SU-DHL-6 (cell line): ENCODE measurements at regions not wholly inside any gene's neighbourhood (a gene's known extent, or its start where the extent isn't known, plus 50 kb on each side); places are given as distances from the start of the nearest gene placed in this dataset.

Source experiments
- H2AFZ ChIP-seq: fragments of 200-600 bp; sonication (generic); 2 replicates; pipeline ENCODE4 v1.6.1; 2014; ENCODE audit warnings: low read depth, mild to moderate bottlenecking, moderate library complexity, mixed read lengths, antibody characterized with exemption, low read length; ENCODE audit not compliant: severe bottlenecking
- H3F3A ChIP-seq: fragments of 200-600 bp; shearing (Covaris generic); 2 replicates; pipeline ENCODE4 v1.6.0; 2016; ENCODE audit warnings: antibody characterized with exemption, mild to moderate bottlenecking; ENCODE audit not compliant: insufficient read depth
- H3K27ac ChIP-seq: fragments of 200-600 bp; sonication (generic); 2 replicates; pipeline ENCODE4 v1.5.1; 2016; ENCODE audit warnings: low read depth, mild to moderate bottlenecking, low read length, moderate library complexity, mixed read lengths
- H3K27me3 ChIP-seq: fragments of 200-600 bp; sonication (generic), shearing (Covaris generic); 2 replicates; pipeline ENCODE4 v1.6.0; 2014; ENCODE audit warnings: mild to moderate bottlenecking, low read length
- H3K36me3 ChIP-seq: fragments of 200-600 bp; sonication (generic); 2 replicates; pipeline ENCODE4 v1.6.1; 2014; ENCODE audit warnings: mild to moderate bottlenecking, low read length, mixed read lengths
- H3K4me2 ChIP-seq: fragments of 300-600, 200-600 bp; shearing (Covaris generic), sonication (generic); 2 replicates; pipeline ENCODE4 v1.6.0; 2014; ENCODE audit warnings: low read length, low read depth, mild to moderate bottlenecking; ENCODE audit not compliant: poor library complexity, severe bottlenecking
- H3K4me3 ChIP-seq: fragments of 200-600 bp; sonication (generic); 2 replicates; pipeline ENCODE4 v1.5.1; 2014; ENCODE audit warnings: antibody characterized with exemption, low read length, mild to moderate bottlenecking, mixed read lengths; ENCODE audit not compliant: insufficient read depth, poor library complexity, severe bottlenecking
- H3K79me2 ChIP-seq: fragments of 200-600 bp; sonication (generic); 2 replicates; pipeline ENCODE4 v1.6.1; 2014; ENCODE audit warnings: mild to moderate bottlenecking, low read length, moderate library complexity; ENCODE audit not compliant: insufficient read depth
- H3K9ac ChIP-seq: fragments of 200-600 bp; sonication (generic); 2 replicates; pipeline ENCODE4 v1.7.0; 2014; ENCODE audit warnings: mild to moderate bottlenecking, low read length
- H3K9me2 ChIP-seq: fragments of 200-600 bp; sonication (generic); replicated peaks from 2 replicates; pipeline ENCODE4 v1.6.1; 2014; ENCODE audit warnings: low read length; ENCODE audit not compliant: insufficient read depth
- H3K9me3 ChIP-seq: fragments of 200-600 bp; sonication (generic); 2 replicates; pipeline ENCODE4 v1.6.1; 2014; ENCODE audit warnings: low read length, mixed read lengths; ENCODE audit not compliant: insufficient read depth
- H4K20me1 ChIP-seq: fragments of 200-600 bp; sonication (generic); 2 replicates; pipeline ENCODE4 v1.6.1; 2014; ENCODE audit warnings: low read depth, mild to moderate bottlenecking, antibody characterized with exemption, low read length, moderate library complexity, mixed read lengths
- EZH2phosphoT487 ChIP-seq: fragments of 200-600 bp; sonication (generic), shearing (Covaris generic); conservative IDR thresholded peaks from 2 replicates; pipeline ENCODE4 v1.6.1; 2018; ENCODE audit warnings: mild to moderate bottlenecking, antibody characterized with exemption, low read length, moderate library complexity, mixed read lengths
- TF ChIP-seq, protein P1 (sequence below): fragments of 200-600 bp; sonication (generic); IDR thresholded peaks from one replicate; pipeline ENCODE4 v1.5.1; 2017; ENCODE audit warnings: antibody characterized with exemption, mild to moderate bottlenecking, low read length, moderate library complexity; ENCODE audit not compliant: insufficient read depth, poor library complexity, severe bottlenecking

GRCh38 chrX:140848800-140849199 is 139.2 kb downstream of the LINC00632 start:
- no peaks in the 10 kb centered on the region for H3K9me3 ChIP-seq
- no peak overlapping the region for H3K27ac ChIP-seq
- no peak overlapping the region for H3K4me3 ChIP-seq
- no peak overlapping the region for H2AFZ ChIP-seq
- no peaks in the 10 kb centered on the region for H3F3A ChIP-seq
- H3K27me3 ChIP-seq: no peaks in the 10 kb centered on the region
- no peaks in the 10 kb centered on the region for H3K9me2 ChIP-seq
- TF ChIP-seq, protein P1, sequence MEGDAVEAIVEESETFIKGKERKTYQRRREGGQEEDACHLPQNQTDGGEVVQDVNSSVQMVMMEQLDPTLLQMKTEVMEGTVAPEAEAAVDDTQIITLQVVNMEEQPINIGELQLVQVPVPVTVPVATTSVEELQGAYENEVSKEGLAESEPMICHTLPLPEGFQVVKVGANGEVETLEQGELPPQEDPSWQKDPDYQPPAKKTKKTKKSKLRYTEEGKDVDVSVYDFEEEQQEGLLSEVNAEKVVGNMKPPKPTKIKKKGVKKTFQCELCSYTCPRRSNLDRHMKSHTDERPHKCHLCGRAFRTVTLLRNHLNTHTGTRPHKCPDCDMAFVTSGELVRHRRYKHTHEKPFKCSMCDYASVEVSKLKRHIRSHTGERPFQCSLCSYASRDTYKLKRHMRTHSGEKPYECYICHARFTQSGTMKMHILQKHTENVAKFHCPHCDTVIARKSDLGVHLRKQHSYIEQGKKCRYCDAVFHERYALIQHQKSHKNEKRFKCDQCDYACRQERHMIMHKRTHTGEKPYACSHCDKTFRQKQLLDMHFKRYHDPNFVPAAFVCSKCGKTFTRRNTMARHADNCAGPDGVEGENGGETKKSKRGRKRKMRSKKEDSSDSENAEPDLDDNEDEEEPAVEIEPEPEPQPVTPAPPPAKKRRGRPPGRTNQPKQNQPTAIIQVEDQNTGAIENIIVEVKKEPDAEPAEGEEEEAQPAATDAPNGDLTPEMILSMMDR: no peak
- no peak for TF ChIP-seq EZH2phosphoT487
- H3K36me3 ChIP-seq: no peaks in the 10 kb centered on the region
- no peaks in the 10 kb centered on the region for H4K20me1 ChIP-seq
- no peaks in the 10 kb centered on the region for H3K79me2 ChIP-seq
- no peak overlapping the region for H3K9ac ChIP-seq
- H3K4me2 ChIP-seq: no peak overlapping the region

GRCh38 chrX:140860718-140861117 is 141.7 kb upstream of the SPANXB1 start:
- no peaks in the 10 kb centered on the region for H3K27me3 ChIP-seq
- no peak overlapping the region for H3K4me2 ChIP-seq
- no peaks in the 10 kb centered on the region for H3K9me3 ChIP-seq
- H3K79me2 ChIP-seq: no peaks in the 10 kb centered on the region
- H2AFZ ChIP-seq: no peak overlapping the region
- H3K36me3 ChIP-seq: no peaks in the 10 kb centered on the region
- H3K27ac ChIP-seq: no peak overlapping the region
- no peaks in the 10 kb centered on the region for H4K20me1 ChIP-seq
- H3K4me3 ChIP-seq: no peak overlapping the region
- H3K9me2 ChIP-seq: no peaks in the 10 kb centered on the region
- H3K9ac ChIP-seq: no peak overlapping the region
- TF ChIP-seq, protein P1: no peak
- TF ChIP-seq EZH2phosphoT487: no peak
- H3F3A ChIP-seq: no peaks in the 10 kb centered on the region

DNA sequence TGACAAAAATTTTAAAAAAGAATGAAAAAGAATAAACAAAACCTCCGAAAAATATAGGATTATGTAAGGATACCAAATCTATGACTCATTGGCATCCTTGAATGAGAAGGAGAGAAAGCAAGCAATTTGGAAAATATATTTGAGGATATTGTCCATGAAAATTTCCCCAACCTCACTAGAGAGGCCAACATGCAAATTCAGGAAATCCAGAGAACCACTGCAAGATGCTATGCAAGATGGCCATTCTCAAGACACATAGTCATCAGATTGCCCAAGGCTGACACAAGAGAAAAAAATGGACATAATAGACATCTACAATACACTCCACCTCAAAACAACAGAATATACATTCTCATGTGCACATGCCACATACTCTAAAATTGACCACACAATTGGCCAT is 135.9 kb upstream of the SPANXB1 start:
- H3K4me3 ChIP-seq: no peak overlapping the region
- no peak overlapping the region for H3K27ac ChIP-seq
- H3K9ac ChIP-seq: no peak overlapping the region
- no peak overlapping the region for H2AFZ ChIP-seq
- no peaks in the 10 kb centered on the region for H3K79me2 ChIP-seq
- H3K9me3 ChIP-seq: no peaks in the 10 kb centered on the region
- H3K36me3 ChIP-seq: no peaks in the 10 kb centered on the region
- no peak overlapping the region for H3K4me2 ChIP-seq
- no peaks in the 10 kb centered on the region for H3K9me2 ChIP-seq
- no peaks in the 10 kb centered on the region for H3K27me3 ChIP-seq
- no peak for TF ChIP-seq EZH2phosphoT487
- TF ChIP-seq, protein P1: no peak
- no peaks in the 10 kb centered on the region for H4K20me1 ChIP-seq
- no peaks in the 10 kb centered on the region for H3F3A ChIP-seq

- H3K27ac ChIP-seq: no peak overlapping the region
- no peak for TF ChIP-seq EZH2phosphoT487
- TF ChIP-seq, protein P1: no peak
- H4K20me1 ChIP-seq: no peaks in the 10 kb centered on the region
- no peaks in the 10 kb centered on the region for H3K9me2 ChIP-seq
- H3K9ac ChIP-seq: no peak overlapping the region
- H3K4me3 ChIP-seq: no peak overlapping the region
- H2AFZ ChIP-seq: no peak overlapping the region
- H3F3A ChIP-seq: no peaks in the 10 kb centered on the region
- H3K79me2 ChIP-seq: no peaks in the 10 kb centered on the region
- H3K36me3 ChIP-seq: no peaks in the 10 kb centered on the region
- H3K4me2 ChIP-seq: no peak overlapping the region
- no peaks in the 10 kb centered on the region for H3K27me3 ChIP-seq
- no peaks in the 10 kb centered on the region for H3K9me3 ChIP-seq
These were observed 89.8 kb upstream of the SPANXB1 start for GRCh38 chrX:140912606-140913005.
